Smooth muscle cell (in vitro differentiated cells): ENCODE measurements at regions not wholly inside any gene's neighbourhood (a gene's known extent, or its start where the extent isn't known, plus 50 kb on each side); places are given as distances from the start of the nearest gene placed in this dataset.

ENCODE experiments used
- DNase-seq: peaks from one replicate; lab custom pipeline; 2025; ENCODE audit not compliant: unreplicated experiment; lab: John Stamatoyannopoulos, UW
- H2AFZ ChIP-seq: fragments of 200-600 bp; sonication (generic); 2 replicates; pipeline ENCODE4 v1.6.0; 2016; ENCODE audit warnings: antibody characterized with exemption, low read depth, mild to moderate bottlenecking
- H3F3A ChIP-seq: fragments of 200-600 bp; sonication (generic); 2 replicates; pipeline ENCODE4 v1.6.0; 2017; ENCODE audit warnings: antibody characterized with exemption, low read depth
- H3K27ac ChIP-seq: fragments of 200-600 bp; sonication (generic); 2 replicates; pipeline ENCODE4 v1.5.1; 2016; ENCODE audit warnings: low read depth, mild to moderate bottlenecking
- H3K27me3 ChIP-seq: fragments of 200-600 bp; sonication (generic); 2 replicates; pipeline ENCODE4 v1.6.1; 2016; ENCODE audit warnings: low read depth, mild to moderate bottlenecking
- H3K36me3 ChIP-seq: fragments of 200-600 bp; sonication (generic); 2 replicates; pipeline ENCODE4 v1.5.1; 2016; ENCODE audit warnings: low read depth
- H3K4me1 ChIP-seq: fragments of 200-600 bp; sonication (generic); 2 replicates; pipeline ENCODE4 v1.5.1; 2016; ENCODE audit warnings: low read depth
- H3K4me2 ChIP-seq: fragments of 200-600 bp; sonication (generic); 2 replicates; pipeline ENCODE4 v1.6.0; 2016; ENCODE audit warnings: mild to moderate bottlenecking
- H3K4me3 ChIP-seq: fragments of 200-600 bp; sonication (generic); 2 replicates; pipeline ENCODE4 v1.5.1; 2016; ENCODE audit warnings: mild to moderate bottlenecking
- H3K79me2 ChIP-seq: fragments of 200-600 bp; sonication (generic); 2 replicates; pipeline ENCODE4 v1.6.0; 2016; ENCODE audit warnings: low read depth, mild to moderate bottlenecking
- H3K9ac ChIP-seq: fragments of 200-600 bp; sonication (generic); 2 replicates; pipeline ENCODE4 v1.6.0; 2016; ENCODE audit warnings: low read depth
- H3K9me3 ChIP-seq: fragments of 200-600 bp; sonication (generic); replicated peaks from 2 replicates; pipeline ENCODE4 v1.5.1; 2016; ENCODE audit warnings: low read depth
- H4K20me1 ChIP-seq: fragments of 200-600 bp; sonication (generic); 2 replicates; pipeline ENCODE4 v1.6.0; 2016; ENCODE audit warnings: low read depth
- CTCF ChIP-seq: fragments of 200-600 bp; sonication (generic); IDR thresholded peaks from 2 replicates; pipeline ENCODE4 v1.5.1; 2017; ENCODE audit warnings: borderline replicate concordance, mild to moderate bottlenecking, antibody characterized with exemption; ENCODE audit not compliant: insufficient read depth, poor library complexity, severe bottlenecking
- WGBS: methylation state at CpG from one replicate; pipeline ENCODE4 v1.1.7; 2016; ENCODE audit warnings: low lambda C conversion rate; 5-methylcytosine and 5-hydroxymethylcytosine counted together

- Histone ChIP-seq H3K9me3 (no peaks in the 10 kb centered on the region), H3K27ac (no peak overlapping the region), H3K4me3 (no peak overlapping the region), H2AFZ (no peak overlapping the region), H4K20me1 (no peaks in the 10 kb centered on the region), H3K9ac (no peak overlapping the region), H3K27me3 (no peaks in the 10 kb centered on the region), H3K79me2 (no peaks in the 10 kb centered on the region), H3K4me2 (no peak overlapping the region), H3F3A (no peaks in the 10 kb centered on the region), H3K4me1 (no peaks in the 10 kb centered on the region), H3K36me3 (no peaks in the 10 kb centered on the region)
- DNase-seq, result no peak
- no peak for TF ChIP-seq CTCF
- WGBS, result 89% methylated on average over 7 of the region's 7 CpGs
Measured at GRCh38 chr3:83770664-83771402, 1188.0 kb upstream of the CADM2 start.

DNA sequence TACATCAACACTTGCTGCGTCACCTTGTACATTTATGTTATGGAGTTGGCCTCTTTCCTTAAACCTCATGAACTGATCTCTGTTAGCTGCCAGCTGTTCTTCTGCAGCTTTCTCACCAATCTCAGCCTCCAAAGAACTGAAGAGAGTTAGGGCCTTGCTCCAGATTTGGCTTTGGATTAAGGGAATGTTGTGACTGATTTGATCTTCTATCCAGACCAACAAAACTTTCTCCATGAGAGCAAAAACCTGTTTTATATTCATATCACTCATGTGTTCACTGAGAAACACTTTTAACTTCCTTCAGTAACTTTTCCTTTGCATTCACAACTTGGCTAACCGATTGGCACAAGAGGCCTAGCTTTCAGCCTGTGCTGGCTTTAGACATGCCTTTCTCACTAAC is 1156.0 kb upstream of the CADM2 start:
- DNase-seq, result no peak
- 92% methylated on average over 2 of the region's 2 CpGs for WGBS
- no peaks in the 10 kb centered on the region for H3F3A ChIP-seq
- H3K4me3 ChIP-seq, result no peak overlapping the region
- H3K79me2 ChIP-seq, result no peaks in the 10 kb centered on the region
- no peak overlapping the region for H3K9ac ChIP-seq
- H3K27me3 ChIP-seq, result no peaks in the 10 kb centered on the region
- no peaks in the 10 kb centered on the region for H3K4me1 ChIP-seq
- H3K36me3 ChIP-seq, result no peaks in the 10 kb centered on the region
- H3K27ac ChIP-seq, result no peak overlapping the region
- H3K9me3 ChIP-seq, result no peaks in the 10 kb centered on the region
- H3K4me2 ChIP-seq, result no peak overlapping the region
- H2AFZ ChIP-seq, result no peak overlapping the region
- no peak for TF ChIP-seq CTCF
- H4K20me1 ChIP-seq, result no peaks in the 10 kb centered on the region

GRCh38 chr3:83807511-83807910 is 1151.3 kb upstream of the CADM2 start:
- H3K4me2 ChIP-seq, result no peak overlapping the region
- H3K27me3 ChIP-seq, result no peaks in the 10 kb centered on the region
- no peak overlapping the region for H3K9ac ChIP-seq
- H2AFZ ChIP-seq, result no peak overlapping the region
- TF ChIP-seq CTCF, result no peak
- H3K27ac ChIP-seq, result no peak overlapping the region
- no peaks in the 10 kb centered on the region for H3F3A ChIP-seq
- DNase-seq, result no peak
- H4K20me1 ChIP-seq, result no peaks in the 10 kb centered on the region
- no peaks in the 10 kb centered on the region for H3K4me1 ChIP-seq
- H3K9me3 ChIP-seq, result no peaks in the 10 kb centered on the region
- WGBS, result 84% methylated on average over 3 of the region's 3 CpGs
- no peaks in the 10 kb centered on the region for H3K79me2 ChIP-seq
- no peaks in the 10 kb centered on the region for H3K36me3 ChIP-seq
- no peak overlapping the region for H3K4me3 ChIP-seq

DNA sequence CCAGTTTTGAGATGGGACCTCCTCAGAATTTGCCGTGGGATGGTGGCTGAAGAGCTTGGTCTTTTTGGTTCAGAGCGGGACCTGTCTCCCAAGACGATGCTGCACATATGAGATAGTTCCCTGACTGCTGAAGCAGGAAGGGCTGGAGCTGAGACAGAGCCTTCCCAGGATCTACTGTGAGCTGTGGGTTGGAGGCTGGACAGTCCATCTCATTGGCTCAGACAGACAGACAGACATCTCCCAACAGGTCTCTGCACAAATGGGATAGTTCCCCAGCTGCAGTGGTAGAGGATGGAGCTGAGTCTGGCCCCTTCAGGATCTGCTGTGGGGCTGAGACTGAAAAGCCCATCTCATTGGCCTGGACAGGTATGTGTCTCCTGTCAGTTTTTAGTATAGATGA is 1145.6 kb upstream of the CADM2 start:
- Histone ChIP-seq H3K4me3 (no peak overlapping the region), H3K9ac (no peak overlapping the region), H3K36me3 (no peaks in the 10 kb centered on the region), H3K9me3 (no peaks in the 10 kb centered on the region), H2AFZ (no peak overlapping the region), H3K27ac (no peak overlapping the region), H3K27me3 (no peaks in the 10 kb centered on the region), H3K79me2 (no peaks in the 10 kb centered on the region), H4K20me1 (no peaks in the 10 kb centered on the region), H3F3A (no peaks in the 10 kb centered on the region), H3K4me2 (no peak overlapping the region), H3K4me1 (no peaks in the 10 kb centered on the region)
- no peak for DNase-seq
- TF ChIP-seq CTCF, result no peak
- WGBS, result 97% methylated on average over 3 of the region's 3 CpGs
